ENCODE measurements at regions not wholly inside any gene's neighbourhood (a gene's known extent, or its start where the extent isn't known, plus 50 kb on each side); places are given as distances from the start of the nearest gene placed in this dataset.

DNA sequence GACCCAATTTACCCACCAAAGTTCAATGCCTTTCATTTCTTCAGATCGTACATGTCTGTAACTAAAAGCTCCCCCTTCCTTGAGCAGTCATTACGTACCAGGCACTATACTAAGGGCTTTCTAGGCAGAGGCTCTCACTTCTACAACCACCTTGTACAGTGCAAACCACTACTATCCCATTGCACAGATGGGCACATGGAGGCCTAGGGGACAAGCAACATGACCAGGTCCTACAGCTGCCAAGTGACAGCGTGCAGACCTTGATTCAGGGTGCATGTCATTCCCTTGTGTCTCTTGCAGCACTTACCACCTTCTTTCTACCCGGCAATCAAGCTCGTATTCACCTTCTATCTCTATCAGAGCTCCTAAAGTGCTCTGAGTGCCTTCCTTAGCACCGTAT lies 382.7 kb downstream of the SOX9 start (continued):
- TF ChIP-seq, protein P1, sequence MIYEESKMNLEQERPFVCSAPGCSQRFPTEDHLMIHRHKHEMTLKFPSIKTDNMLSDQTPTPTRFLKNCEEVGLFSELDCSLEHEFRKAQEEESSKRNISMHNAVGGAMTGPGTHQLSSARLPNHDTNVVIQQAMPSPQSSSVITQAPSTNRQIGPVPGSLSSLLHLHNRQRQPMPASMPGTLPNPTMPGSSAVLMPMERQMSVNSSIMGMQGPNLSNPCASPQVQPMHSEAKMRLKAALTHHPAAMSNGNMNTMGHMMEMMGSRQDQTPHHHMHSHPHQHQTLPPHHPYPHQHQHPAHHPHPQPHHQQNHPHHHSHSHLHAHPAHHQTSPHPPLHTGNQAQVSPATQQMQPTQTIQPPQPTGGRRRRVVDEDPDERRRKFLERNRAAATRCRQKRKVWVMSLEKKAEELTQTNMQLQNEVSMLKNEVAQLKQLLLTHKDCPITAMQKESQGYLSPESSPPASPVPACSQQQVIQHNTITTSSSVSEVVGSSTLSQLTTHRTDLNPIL (CRISPR knock-in tag; IDR thresholded peaks at IDR 0.05; ENCODE audit: low read depth) = no peak
- no peak for TF ChIP-seq ZFP3 (CRISPR knock-in tag; IDR thresholded peaks at IDR 0.05)
- no peak for TF ChIP-seq ISL1 (CRISPR knock-in tag; IDR thresholded peaks at IDR 0.05)
- TF ChIP-seq SNAI2 (CRISPR knock-in tag; IDR thresholded peaks at IDR 0.05) = no peak
- no peak for TF ChIP-seq OSR1 (CRISPR knock-in tag; IDR thresholded peaks at IDR 0.05)
- no peak for TF ChIP-seq ZC3H10 (CRISPR knock-in tag; IDR thresholded peaks at IDR 0.05)

DNA sequence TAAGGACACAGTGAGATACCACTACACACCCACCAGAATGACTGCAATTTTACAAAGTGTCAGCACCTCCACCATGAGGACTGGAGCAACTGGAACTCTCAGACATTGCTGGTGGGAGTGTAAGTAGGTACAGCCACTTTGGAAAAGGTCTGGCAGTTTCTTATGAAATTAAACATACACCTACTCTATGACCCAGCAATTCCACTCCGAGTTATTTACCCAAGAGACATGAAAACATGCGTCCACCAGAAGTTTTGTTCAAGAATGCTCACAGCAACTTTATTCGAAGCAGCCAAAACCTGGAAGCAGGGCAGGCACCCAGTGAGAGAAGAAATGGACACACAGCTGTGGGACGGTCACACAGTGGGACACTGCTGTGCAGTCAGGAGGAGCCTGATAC lies 384.0 kb downstream of the SOX9 start:
- no peak for TF ChIP-seq ARNTL (CRISPR knock-in tag; IDR thresholded peaks at IDR 0.05; ENCODE audit: borderline replicate concordance, low read depth)
- TF ChIP-seq ZFP3 (CRISPR knock-in tag; IDR thresholded peaks at IDR 0.05) = no peak
- no peak for TF ChIP-seq ESRRG (CRISPR knock-in tag; IDR thresholded peaks at IDR 0.05)
- no peak for TF ChIP-seq ZNF8 (CRISPR knock-in tag; IDR thresholded peaks at IDR 0.05)
- TF ChIP-seq ZNF565 (CRISPR knock-in tag; conservative IDR thresholded peaks at IDR 0.05; ENCODE audit: low read depth) = no peak
- TF ChIP-seq ISL1 (CRISPR knock-in tag; IDR thresholded peaks at IDR 0.05) = no peak
- TF ChIP-seq, protein P2, sequence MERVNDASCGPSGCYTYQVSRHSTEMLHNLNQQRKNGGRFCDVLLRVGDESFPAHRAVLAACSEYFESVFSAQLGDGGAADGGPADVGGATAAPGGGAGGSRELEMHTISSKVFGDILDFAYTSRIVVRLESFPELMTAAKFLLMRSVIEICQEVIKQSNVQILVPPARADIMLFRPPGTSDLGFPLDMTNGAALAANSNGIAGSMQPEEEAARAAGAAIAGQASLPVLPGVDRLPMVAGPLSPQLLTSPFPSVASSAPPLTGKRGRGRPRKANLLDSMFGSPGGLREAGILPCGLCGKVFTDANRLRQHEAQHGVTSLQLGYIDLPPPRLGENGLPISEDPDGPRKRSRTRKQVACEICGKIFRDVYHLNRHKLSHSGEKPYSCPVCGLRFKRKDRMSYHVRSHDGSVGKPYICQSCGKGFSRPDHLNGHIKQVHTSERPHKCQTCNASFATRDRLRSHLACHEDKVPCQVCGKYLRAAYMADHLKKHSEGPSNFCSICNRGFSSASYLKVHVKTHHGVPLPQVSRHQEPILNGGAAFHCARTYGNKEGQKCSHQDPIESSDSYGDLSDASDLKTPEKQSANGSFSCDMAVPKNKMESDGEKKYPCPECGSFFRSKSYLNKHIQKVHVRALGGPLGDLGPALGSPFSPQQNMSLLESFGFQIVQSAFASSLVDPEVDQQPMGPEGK (CRISPR knock-in tag; IDR thresholded peaks at IDR 0.05; ENCODE audit: borderline replicate concordance) = no peak
- TF ChIP-seq, protein P3, sequence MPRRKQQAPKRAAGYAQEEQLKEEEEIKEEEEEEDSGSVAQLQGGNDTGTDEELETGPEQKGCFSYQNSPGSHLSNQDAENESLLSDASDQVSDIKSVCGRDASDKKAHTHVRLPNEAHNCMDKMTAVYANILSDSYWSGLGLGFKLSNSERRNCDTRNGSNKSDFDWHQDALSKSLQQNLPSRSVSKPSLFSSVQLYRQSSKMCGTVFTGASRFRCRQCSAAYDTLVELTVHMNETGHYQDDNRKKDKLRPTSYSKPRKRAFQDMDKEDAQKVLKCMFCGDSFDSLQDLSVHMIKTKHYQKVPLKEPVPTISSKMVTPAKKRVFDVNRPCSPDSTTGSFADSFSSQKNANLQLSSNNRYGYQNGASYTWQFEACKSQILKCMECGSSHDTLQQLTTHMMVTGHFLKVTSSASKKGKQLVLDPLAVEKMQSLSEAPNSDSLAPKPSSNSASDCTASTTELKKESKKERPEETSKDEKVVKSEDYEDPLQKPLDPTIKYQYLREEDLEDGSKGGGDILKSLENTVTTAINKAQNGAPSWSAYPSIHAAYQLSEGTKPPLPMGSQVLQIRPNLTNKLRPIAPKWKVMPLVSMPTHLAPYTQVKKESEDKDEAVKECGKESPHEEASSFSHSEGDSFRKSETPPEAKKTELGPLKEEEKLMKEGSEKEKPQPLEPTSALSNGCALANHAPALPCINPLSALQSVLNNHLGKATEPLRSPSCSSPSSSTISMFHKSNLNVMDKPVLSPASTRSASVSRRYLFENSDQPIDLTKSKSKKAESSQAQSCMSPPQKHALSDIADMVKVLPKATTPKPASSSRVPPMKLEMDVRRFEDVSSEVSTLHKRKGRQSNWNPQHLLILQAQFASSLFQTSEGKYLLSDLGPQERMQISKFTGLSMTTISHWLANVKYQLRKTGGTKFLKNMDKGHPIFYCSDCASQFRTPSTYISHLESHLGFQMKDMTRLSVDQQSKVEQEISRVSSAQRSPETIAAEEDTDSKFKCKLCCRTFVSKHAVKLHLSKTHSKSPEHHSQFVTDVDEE (CRISPR knock-in tag; IDR thresholded peaks at IDR 0.05) = no peak
- no peak for ATAC-seq

DNA sequence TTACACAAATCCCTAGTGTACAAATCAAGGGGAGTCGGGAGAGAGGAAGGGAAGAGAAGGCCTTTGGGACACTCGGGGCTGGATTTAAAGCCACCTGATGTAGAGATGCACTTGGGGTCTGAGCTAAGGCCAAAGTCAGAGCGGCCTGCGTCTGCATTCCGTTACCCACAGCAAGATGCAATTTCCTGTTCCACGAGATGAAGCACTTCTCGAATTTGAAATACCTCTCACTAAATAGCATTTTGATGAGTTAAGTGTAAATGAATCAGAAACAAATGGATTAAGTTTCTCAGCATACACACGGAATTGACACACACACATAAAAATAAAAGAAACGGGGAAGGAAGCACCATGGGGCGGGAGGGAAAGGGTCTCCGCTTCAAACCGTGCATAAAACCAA lies 386.0 kb downstream of the SOX9 start:
- no peak for ATAC-seq
- no peak for TF ChIP-seq ESRRG (CRISPR knock-in tag; IDR thresholded peaks at IDR 0.05)
- TF ChIP-seq SNAI2 (CRISPR knock-in tag; IDR thresholded peaks at IDR 0.05) = no peak
- TF ChIP-seq, protein P3 (CRISPR knock-in tag; IDR thresholded peaks at IDR 0.05) = no peak
- TF ChIP-seq OSR1 (CRISPR knock-in tag; IDR thresholded peaks at IDR 0.05) = no peak
- TF ChIP-seq TCF4 (CRISPR knock-in tag; IDR thresholded peaks at IDR 0.05; ENCODE audit: borderline replicate concordance) = no peak
- no peak for TF ChIP-seq ZFP3 (CRISPR knock-in tag; IDR thresholded peaks at IDR 0.05)
- TF ChIP-seq, protein P4, sequence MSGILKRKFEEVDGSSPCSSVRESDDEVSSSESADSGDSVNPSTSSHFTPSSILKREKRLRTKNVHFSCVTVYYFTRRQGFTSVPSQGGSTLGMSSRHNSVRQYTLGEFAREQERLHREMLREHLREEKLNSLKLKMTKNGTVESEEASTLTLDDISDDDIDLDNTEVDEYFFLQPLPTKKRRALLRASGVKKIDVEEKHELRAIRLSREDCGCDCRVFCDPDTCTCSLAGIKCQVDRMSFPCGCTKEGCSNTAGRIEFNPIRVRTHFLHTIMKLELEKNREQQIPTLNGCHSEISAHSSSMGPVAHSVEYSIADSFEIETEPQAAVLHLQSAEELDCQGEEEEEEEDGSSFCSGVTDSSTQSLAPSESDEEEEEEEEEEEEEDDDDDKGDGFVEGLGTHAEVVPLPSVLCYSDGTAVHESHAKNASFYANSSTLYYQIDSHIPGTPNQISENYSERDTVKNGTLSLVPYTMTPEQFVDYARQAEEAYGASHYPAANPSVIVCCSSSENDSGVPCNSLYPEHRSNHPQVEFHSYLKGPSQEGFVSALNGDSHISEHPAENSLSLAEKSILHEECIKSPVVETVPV (CRISPR knock-in tag; IDR thresholded peaks at IDR 0.05) = no peak
- TF ChIP-seq, protein P5, sequence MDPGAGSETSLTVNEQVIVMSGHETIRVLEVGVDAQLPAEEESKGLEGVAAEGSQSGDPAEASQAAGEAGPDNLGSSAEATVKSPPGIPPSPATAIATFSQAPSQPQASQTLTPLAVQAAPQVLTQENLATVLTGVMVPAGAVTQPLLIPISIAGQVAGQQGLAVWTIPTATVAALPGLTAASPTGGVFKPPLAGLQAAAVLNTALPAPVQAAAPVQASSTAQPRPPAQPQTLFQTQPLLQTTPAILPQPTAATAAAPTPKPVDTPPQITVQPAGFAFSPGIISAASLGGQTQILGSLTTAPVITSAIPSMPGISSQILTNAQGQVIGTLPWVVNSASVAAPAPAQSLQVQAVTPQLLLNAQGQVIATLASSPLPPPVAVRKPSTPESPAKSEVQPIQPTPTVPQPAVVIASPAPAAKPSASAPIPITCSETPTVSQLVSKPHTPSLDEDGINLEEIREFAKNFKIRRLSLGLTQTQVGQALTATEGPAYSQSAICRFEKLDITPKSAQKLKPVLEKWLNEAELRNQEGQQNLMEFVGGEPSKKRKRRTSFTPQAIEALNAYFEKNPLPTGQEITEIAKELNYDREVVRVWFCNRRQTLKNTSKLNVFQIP (CRISPR knock-in tag; IDR thresholded peaks at IDR 0.05; ENCODE audit: borderline replicate concordance, low read depth) = no peak
- TF ChIP-seq ARNTL (CRISPR knock-in tag; IDR thresholded peaks at IDR 0.05; ENCODE audit: borderline replicate concordance, low read depth) = no peak
